Thyroid gland (tissue), 4 donors: ENCODE measurements at regions not wholly inside any gene's neighbourhood (a gene's known extent, or its start where the extent isn't known, plus 50 kb on each side); places are given as distances from the start of the nearest gene placed in this dataset.

Source experiments
- DNase-seq, 2 donors: peaks; one replicate each; pipeline ENCODE4 v3.0.0-alpha.2; 2019
- H3K27ac ChIP-seq, 3 donors: fragments of 200-600 bp; sonication (generic); 1 replicate in 2 of 3; 2 replicates in 1 of 3; pipeline ENCODE4 v1.5.1; 2016 to 2019; ENCODE audit warnings: mild to moderate bottlenecking in 1 of 3, moderate library complexity in 1 of 3
- H3K27me3 ChIP-seq: fragments of 200-600 bp; sonication (generic); one replicate; pipeline ENCODE4 v1.5.1; 2019
- H3K36me3 ChIP-seq, 2 donors: fragments of 200-600 bp; sonication (generic); one replicate each; pipeline ENCODE4 v1.5.1; 2016 to 2019
- H3K4me1 ChIP-seq, 2 donors: fragments of 200-600 bp; sonication (generic); one replicate each; pipeline ENCODE4 v1.5.1; 2017 to 2019
- H3K4me3 ChIP-seq, 3 donors: fragments of 200-600 bp; sonication (generic); replicated peaks in 1 of 3; 1 replicate in 2 of 3; 2 replicates in 1 of 3; pipeline ENCODE4 v1.5.1; 2016; ENCODE audit warnings: mild to moderate bottlenecking in 1 of 3
- H3K9me3 ChIP-seq: fragments of 200-600 bp; sonication (generic); one replicate; pipeline ENCODE4 v1.5.1; 2017
- POLR2A ChIP-seq, 2 donors: fragments of 450-650 bp; IDR thresholded peaks; one replicate each; pipeline ENCODE4 v1.6.1; 2017; ENCODE audit warnings: antibody characterized with exemption in 2 of 2, mild to moderate bottlenecking in 2 of 2, moderate library complexity in 1 of 2
- WGBS, 2 donors: methylation state at CpG; one replicate each; pipeline ENCODE4 v1.1.5; 2017; 5-methylcytosine and 5-hydroxymethylcytosine counted together
- intact Hi-C: fragments of 100-400 bp; cut with DNase I; formaldehyde crosslinking; loops from one replicate; pipeline ENCODE4 v1.15.1; 2023
- TF ChIP-seq, protein P1 (sequence below), 6 experiments: fragments of 200-600 bp in 3 of 6; fragments of 450-650 bp in 3 of 6; sonication (generic) in 3 of 6; IDR thresholded peaks; one replicate each; pipeline ENCODE4 v1.5.1; 2016 to 2019; ENCODE audit warnings: antibody characterized with exemption in 6 of 6, mild to moderate bottlenecking in 2 of 6, inconsistent platforms in 1 of 6, moderate library complexity in 1 of 6

DNA sequence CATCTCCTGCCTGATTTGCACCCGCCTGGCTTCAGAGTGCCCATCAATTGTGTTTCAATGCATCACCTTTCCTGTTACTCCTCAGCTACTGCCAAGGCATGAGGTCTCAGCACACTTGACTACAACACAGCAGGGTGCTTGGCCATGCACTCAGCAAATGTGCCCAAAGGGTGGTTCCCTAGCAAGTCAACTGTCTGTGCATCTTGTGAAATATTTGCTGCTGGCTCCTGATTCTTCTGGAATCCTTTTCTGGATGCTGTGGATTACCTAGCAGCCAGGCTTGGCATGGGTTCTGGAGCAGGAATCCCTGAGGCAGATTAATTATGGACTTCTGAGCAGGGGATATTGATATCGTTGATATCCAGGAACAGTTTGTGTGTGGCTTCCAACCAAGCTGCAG is 662.6 kb upstream of the MGMT start:
- DNase-seq: no peak
- no peaks in the 10 kb centered on the region for H3K36me3 ChIP-seq
- TF ChIP-seq POLR2A (IDR thresholded peaks at IDR 0.05): no peak
- TF ChIP-seq, protein P1, sequence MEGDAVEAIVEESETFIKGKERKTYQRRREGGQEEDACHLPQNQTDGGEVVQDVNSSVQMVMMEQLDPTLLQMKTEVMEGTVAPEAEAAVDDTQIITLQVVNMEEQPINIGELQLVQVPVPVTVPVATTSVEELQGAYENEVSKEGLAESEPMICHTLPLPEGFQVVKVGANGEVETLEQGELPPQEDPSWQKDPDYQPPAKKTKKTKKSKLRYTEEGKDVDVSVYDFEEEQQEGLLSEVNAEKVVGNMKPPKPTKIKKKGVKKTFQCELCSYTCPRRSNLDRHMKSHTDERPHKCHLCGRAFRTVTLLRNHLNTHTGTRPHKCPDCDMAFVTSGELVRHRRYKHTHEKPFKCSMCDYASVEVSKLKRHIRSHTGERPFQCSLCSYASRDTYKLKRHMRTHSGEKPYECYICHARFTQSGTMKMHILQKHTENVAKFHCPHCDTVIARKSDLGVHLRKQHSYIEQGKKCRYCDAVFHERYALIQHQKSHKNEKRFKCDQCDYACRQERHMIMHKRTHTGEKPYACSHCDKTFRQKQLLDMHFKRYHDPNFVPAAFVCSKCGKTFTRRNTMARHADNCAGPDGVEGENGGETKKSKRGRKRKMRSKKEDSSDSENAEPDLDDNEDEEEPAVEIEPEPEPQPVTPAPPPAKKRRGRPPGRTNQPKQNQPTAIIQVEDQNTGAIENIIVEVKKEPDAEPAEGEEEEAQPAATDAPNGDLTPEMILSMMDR (IDR thresholded peaks at IDR 0.05): no peak
- H3K4me1 ChIP-seq: no peaks in the 10 kb centered on the region
- WGBS, 2 donors: 70 to 81% methylated on average over 2 of the region's 2 CpGs
- intact Hi-C loops: no loop called here
- H3K27ac ChIP-seq: no peak overlapping the region
- H3K27me3 ChIP-seq: no peaks in the 10 kb centered on the region
- no peaks in the 10 kb centered on the region for H3K9me3 ChIP-seq
- H3K4me3 ChIP-seq: no peak overlapping the region

DNA sequence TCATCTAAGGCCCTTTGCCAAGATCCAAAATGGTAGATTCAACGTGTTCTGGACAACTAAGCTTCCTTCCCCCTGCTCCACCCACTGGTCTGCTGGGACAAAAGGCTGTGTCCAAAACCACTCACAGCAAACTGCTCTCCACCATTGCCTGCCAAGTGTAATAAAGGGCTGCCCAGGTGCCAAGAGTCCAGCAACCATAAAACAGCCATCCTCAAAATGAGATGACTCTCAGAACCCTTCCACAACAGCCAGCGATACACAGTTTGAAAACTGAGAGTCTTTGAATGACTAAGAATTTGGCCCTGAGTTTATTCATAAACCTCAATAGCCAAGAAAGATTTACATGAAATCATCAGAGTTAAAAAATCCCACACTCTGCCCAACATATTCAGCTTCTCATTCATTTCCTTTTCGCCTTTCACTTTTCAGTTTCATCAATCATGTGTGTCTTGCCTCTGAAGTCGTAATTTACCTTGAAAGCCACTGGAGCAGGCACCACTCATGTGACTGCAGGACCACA is 658.1 kb upstream of the MGMT start:
- Histone ChIP-seq H3K4me1 (no peaks in the 10 kb centered on the region), H3K36me3 (no peaks in the 10 kb centered on the region), H3K4me3 (no peak overlapping the region), H3K27me3 (no peaks in the 10 kb centered on the region), H3K9me3 (no peaks in the 10 kb centered on the region), H3K27ac (no peak overlapping the region)
- no peak for TF ChIP-seq POLR2A (IDR thresholded peaks at IDR 0.05)
- TF ChIP-seq, protein P1 (IDR thresholded peaks at IDR 0.05): no peak
- DNase-seq: no peak
- 45 to 66% methylated on average over 4 of the region's 4 CpGs for WGBS, 2 donors
- intact Hi-C loops: no loop called here

DNA sequence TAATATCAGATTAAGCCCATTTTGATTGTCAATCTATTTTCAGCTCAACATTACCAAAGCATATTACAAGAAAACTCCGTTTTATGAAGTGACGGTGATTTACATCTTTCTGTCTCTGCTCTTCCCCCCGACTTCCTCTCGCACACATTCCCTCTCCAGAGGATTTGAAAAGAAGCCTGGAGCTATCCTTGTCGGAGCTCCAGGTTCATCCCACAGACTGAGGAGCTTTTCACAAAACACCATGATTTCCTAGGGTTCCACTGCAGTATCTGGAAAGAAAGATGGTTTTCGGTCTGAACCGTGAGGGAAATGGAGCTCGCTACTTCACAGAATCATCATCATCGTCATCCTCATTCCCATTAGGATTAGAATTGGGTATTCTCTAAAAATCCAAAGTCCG is 655.5 kb upstream of the MGMT start:
- Histone ChIP-seq H3K4me1 (no peaks in the 10 kb centered on the region), H3K27ac (no peak overlapping the region), H3K9me3 (no peaks in the 10 kb centered on the region), H3K36me3 (no peaks in the 10 kb centered on the region), H3K27me3 (no peaks in the 10 kb centered on the region), H3K4me3 (no peak overlapping the region)
- TF ChIP-seq, protein P1 (IDR thresholded peaks at IDR 0.05): no peak
- TF ChIP-seq POLR2A (IDR thresholded peaks at IDR 0.05): no peak
- intact Hi-C loops: no loop called here
- no peak for DNase-seq
- 85 to 86% methylated on average over 10 of the region's 10 CpGs for WGBS, 2 donors

DNA sequence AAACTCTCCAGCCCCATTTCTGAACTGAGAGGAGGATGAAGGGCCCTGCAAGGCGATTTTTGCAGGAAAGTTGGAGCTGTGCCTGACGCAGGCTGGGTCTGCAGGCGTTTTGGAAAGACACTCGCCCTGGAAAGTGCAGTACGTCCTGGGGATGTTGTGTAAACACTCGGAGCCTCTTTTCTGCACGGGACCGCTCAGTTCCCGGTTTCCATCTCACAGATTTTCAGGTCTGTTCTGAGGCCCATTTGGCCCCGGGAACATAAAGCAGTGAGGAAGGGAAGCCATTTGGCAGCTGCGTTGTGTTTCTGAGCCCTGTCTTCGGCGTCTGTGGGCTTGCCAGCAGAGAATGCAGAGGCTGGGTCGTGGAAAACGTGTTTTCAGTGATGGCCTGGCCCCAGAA is 655.0 kb upstream of the MGMT start:
- Histone ChIP-seq H3K4me3 (no peak overlapping the region), H3K36me3 (no peaks in the 10 kb centered on the region), H3K9me3 (no peaks in the 10 kb centered on the region), H3K27ac (no peak overlapping the region), H3K4me1 (no peaks in the 10 kb centered on the region), H3K27me3 (no peaks in the 10 kb centered on the region)
- DNase-seq: no peak
- no peak for TF ChIP-seq POLR2A (IDR thresholded peaks at IDR 0.05)
- TF ChIP-seq, protein P1 (IDR thresholded peaks at IDR 0.05): no peak
- intact Hi-C loops: no loop called here
- WGBS, 2 donors: 67 to 69% methylated on average over 15 of the region's 15 CpGs

DNA sequence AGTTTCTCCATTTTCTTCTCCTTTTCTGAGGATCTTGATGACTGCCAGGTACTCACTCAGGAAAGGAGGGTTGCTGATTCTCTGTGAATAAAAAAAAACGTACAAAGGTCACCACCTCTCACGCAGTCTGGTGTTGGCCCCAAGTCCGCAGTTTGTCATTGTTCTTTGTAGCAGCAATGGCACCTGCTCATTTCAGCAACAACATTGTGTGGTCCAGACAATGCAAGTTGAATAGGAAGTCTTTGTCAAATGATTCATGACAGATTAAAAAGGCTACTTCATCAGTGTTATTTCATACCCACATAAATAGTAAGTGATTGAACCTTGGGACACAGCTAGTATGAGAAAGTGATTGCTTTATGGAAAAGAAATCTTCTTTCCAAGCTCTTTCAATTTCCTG is 653.5 kb upstream of the MGMT start:
- Histone ChIP-seq H3K4me1 (no peaks in the 10 kb centered on the region), H3K4me3 (no peak overlapping the region), H3K27ac (no peak overlapping the region), H3K36me3 (no peaks in the 10 kb centered on the region), H3K9me3 (no peaks in the 10 kb centered on the region), H3K27me3 (no peaks in the 10 kb centered on the region)
- intact Hi-C loops: no loop called here
- no peak for DNase-seq
- TF ChIP-seq, protein P1 (IDR thresholded peaks at IDR 0.05): no peak
- TF ChIP-seq POLR2A (IDR thresholded peaks at IDR 0.05): no peak
- WGBS, 2 donors: 67 to 68% methylated on average over 3 of the region's 3 CpGs
